GM13976 (cell line): ENCODE measurements at regions not wholly inside any gene's neighbourhood (a gene's known extent, or its start where the extent isn't known, plus 50 kb on each side); places are given as distances from the start of the nearest gene placed in this dataset.
"Not testable (repeated sequence)": the region's sequence is repeated elsewhere in the genome, so short reads cannot be mapped to it uniquely, and the experiment has no call there.

Source experiments
- DNase-seq: peaks from one replicate; pipeline ENCODE4 v3.0.0; 2012; ENCODE audit warnings: low spot score
- in situ Hi-C: fragments of 300-500 bp; cut with MboI; formaldehyde crosslinking; loops from one replicate; pipeline ENCODE4 v1.12.0; 2022; ENCODE audit warnings: low sequenced_read_pairs, mixed read lengths, inconsistent platforms; ENCODE audit not compliant: unreplicated experiment
- TF ChIP-seq, protein P1 (sequence below): IDR thresholded peaks from 2 replicates; pipeline ENCODE4 v1.5.1; 2012; ENCODE audit warnings: borderline replicate concordance, mild to moderate bottlenecking; ENCODE audit not compliant: insufficient read depth; ENCODE audit errors: extremely low read depth, missing control alignments, control extremely low read depth

- DNase-seq: no peak
- in situ Hi-C loops: loop anchor here (25.0 kb wide), 1 partner anchor 445 kb away; no protein-coding TSS in a partner anchor
- TF ChIP-seq, protein P1, sequence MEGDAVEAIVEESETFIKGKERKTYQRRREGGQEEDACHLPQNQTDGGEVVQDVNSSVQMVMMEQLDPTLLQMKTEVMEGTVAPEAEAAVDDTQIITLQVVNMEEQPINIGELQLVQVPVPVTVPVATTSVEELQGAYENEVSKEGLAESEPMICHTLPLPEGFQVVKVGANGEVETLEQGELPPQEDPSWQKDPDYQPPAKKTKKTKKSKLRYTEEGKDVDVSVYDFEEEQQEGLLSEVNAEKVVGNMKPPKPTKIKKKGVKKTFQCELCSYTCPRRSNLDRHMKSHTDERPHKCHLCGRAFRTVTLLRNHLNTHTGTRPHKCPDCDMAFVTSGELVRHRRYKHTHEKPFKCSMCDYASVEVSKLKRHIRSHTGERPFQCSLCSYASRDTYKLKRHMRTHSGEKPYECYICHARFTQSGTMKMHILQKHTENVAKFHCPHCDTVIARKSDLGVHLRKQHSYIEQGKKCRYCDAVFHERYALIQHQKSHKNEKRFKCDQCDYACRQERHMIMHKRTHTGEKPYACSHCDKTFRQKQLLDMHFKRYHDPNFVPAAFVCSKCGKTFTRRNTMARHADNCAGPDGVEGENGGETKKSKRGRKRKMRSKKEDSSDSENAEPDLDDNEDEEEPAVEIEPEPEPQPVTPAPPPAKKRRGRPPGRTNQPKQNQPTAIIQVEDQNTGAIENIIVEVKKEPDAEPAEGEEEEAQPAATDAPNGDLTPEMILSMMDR: no peak
These were observed 118.9 kb upstream of the SPOPL start for GRCh38 chr2:138382672-138383071.

DNA sequence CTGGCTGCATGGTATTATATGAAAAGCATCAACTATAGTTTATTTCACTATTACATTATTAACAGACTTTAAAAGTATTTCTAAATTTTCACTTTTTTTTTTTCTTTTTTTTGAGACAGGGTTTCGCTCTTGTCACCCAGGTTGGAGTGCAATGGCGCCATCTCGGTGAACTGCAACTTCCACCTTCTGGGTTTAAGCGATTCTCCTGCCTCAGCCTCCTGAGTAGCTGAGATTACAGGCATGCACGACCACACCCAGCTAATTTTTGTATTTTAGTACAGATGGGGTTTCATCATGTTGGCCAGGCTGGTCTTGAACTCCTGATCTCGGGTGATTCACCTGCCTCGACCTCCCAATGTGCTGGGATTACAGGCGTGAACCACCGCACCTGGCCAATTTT, 115.4 kb upstream of the SPOPL start:
- in situ Hi-C loops: loop anchor here (25.0 kb wide), 1 partner anchor 449 kb away; no protein-coding TSS in a partner anchor
- not testable (repeated sequence) for DNase-seq

GRCh38 chr2:138389063-138389462, 112.5 kb upstream of the SPOPL start:
- in situ Hi-C loops: loop anchor here (25.0 kb wide), 1 partner anchor 452 kb away; no protein-coding TSS in a partner anchor
- TF ChIP-seq, protein P1: no peak
- DNase-seq: no peak

DNA sequence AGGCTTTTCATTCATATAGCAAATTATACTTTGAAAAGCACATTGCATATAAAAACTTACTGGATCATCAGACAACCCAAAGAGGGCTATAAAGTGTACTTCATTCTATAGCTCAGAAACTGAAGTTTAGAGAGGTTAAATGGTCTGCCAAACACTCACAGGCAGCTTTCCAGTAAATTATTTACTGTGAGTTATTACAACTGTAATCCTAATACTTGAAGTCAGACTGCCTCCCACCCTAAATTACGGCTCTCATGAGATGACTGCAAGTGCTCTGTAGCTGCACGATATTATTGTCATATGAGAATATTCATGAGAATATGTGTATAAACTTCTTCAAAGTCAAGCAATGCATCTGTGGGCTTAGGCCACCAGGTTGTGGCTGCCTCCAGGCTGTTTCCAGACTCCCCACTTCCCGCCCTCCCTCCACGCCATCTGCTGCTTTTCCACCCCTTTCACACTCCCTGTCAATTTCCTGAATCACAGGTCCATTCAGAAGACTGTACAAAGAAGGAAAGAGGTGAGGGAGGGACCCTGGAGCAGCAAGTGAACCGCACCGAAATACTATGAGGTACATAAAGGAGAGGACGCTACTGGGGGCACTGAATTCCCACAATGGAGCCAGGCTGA, 111.1 kb upstream of the SPOPL start:
- in situ Hi-C loops: loop anchor here (25.0 kb wide), 1 partner anchor 453 kb away; no protein-coding TSS in a partner anchor
- TF ChIP-seq, protein P1: no peak
- DNase-seq: no peak

- in situ Hi-C loops: loop anchor here (25.0 kb wide), 1 partner anchor 455 kb away; no protein-coding TSS in a partner anchor
- DNase-seq: no peak
- TF ChIP-seq, protein P1: no peak
These were observed 109.6 kb upstream of the SPOPL start for GRCh38 chr2:138391946-138392345.

DNA sequence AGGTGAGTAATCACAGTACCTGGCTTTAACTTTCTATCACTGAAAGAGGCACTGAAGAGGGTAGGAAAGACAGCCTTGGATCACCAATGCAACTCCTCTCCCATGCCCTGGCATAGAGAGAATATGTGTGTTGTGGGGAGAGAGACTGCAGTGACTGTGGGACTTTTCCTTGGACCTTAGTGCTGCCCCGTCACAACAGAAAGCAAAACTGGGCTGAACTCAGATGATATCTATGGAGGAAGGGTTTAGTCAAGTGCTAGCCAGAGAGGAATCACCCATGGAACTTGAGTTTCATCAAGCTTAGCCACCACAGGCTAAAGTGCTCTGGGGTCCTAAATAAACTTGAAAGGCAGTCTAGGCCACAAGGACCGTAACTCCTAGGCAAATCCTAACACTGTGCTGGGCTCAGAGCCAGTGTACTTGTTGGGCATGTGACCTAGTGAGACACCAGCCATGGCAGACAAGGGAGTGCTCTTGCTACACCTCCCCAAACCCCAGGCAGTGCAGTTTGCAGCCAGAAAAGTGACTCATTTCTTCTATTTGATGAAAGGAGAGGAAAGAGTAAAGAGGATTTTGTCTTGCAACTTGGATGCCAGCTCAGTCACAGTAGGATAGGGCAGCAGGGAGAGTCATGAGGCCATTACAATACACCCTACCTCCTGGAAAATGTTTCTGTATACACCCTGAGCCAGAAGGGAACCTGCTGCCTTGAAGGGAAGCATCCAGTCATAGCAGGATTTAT, 105.8 kb upstream of the SPOPL start:
- no peak for DNase-seq
- in situ Hi-C loops: loop anchor here (25.0 kb wide), 1 partner anchor 458 kb away; no protein-coding TSS in a partner anchor
- TF ChIP-seq, protein P1: no peak

- no peak for DNase-seq
- TF ChIP-seq, protein P1: no peak
- in situ Hi-C loops: loop anchor here (25.0 kb wide), 1 partner anchor 460 kb away; no protein-coding TSS in a partner anchor
These were observed 104.7 kb upstream of the SPOPL start for GRCh38 chr2:138396843-138397242.
